Kidney (tissue), 13 donors: ENCODE measurements at regions not wholly inside any gene's neighbourhood (a gene's known extent, or its start where the extent isn't known, plus 50 kb on each side); places are given as distances from the start of the nearest gene placed in this dataset.

Experiments
- DNase-seq, 5 donors: peaks; one replicate each; pipeline ENCODE4 v3.0.0-alpha.2; 2013 to 2020
- FAIRE-seq: peaks from 2 replicates; lab custom pipeline; 2012; peaks lifted over from hg19 to GRCh38; lab: Jason Lieb, UNC
- H3K27ac ChIP-seq, 2 donors: one replicate each; pipeline ENCODE4 v1.7.0; 2013; ENCODE audit warnings: low read depth in 2 of 2, low read length in 2 of 2, inconsistent platforms in 1 of 2
- H3K27me3 ChIP-seq: one replicate; pipeline ENCODE4 v1.7.1; 2013; ENCODE audit warnings: low read length, inconsistent platforms; ENCODE audit not compliant: control insufficient read depth, insufficient read depth
- H3K36me3 ChIP-seq, 3 donors: one replicate each; pipeline versions ENCODE4 v1.7.0 to v1.7.1; 2013; ENCODE audit warnings: low read length in 3 of 3, control low read depth in 1 of 3, inconsistent platforms in 1 of 3; ENCODE audit not compliant: insufficient read depth in 3 of 3, control insufficient read depth in 2 of 3
- H3K4me1 ChIP-seq, 3 donors: one replicate each; pipeline versions ENCODE4 v1.7.0 to v1.7.1; 2013; ENCODE audit warnings: low read length in 3 of 3, inconsistent platforms in 1 of 3, low read depth in 1 of 3; ENCODE audit not compliant: control insufficient read depth in 2 of 3, insufficient read depth in 2 of 3
- H3K4me3 ChIP-seq, 3 donors: one replicate each; pipeline versions ENCODE4 v1.7.0 to v1.8.1; 2013; ENCODE audit warnings: low read length in 3 of 3, control low read depth in 1 of 3, inconsistent platforms in 1 of 3
- H3K9ac ChIP-seq, 3 donors: one replicate each; pipeline versions ENCODE4 v1.7.0 to v1.7.1; 2013; ENCODE audit warnings: low read length in 3 of 3, control low read depth in 1 of 3, inconsistent platforms in 1 of 3
- H3K9me3 ChIP-seq, 3 donors: one replicate each; pipeline versions ENCODE4 v1.7.0 to v1.7.1; 2013; ENCODE audit warnings: low read length in 3 of 3, control low read depth in 1 of 3, inconsistent platforms in 1 of 3; ENCODE audit not compliant: control insufficient read depth in 2 of 3, insufficient read depth in 1 of 3
- intact Hi-C: fragments of 100-400 bp; cut with DNase I; formaldehyde crosslinking; loops from one replicate; pipeline ENCODE4 v1.11.1; 2022
- TF ChIP-seq, protein P1 (sequence below): IDR thresholded peaks from 3 replicates; pipeline ENCODE4 v1.5.1; 2012; ENCODE audit warnings: mild to moderate bottlenecking, moderate library complexity, borderline replicate concordance; ENCODE audit not compliant: insufficient read depth; ENCODE audit errors: extremely low read depth
- donor health status: control.
- donor health status: control.
- donor health status: control.
- donor health status: control.
- donor health status: control.
- donor health status: DM: yes; HTN: yes; CAD: no.
- donor health status: Normal renal cell carcinoma (clear cell type).

DNA sequence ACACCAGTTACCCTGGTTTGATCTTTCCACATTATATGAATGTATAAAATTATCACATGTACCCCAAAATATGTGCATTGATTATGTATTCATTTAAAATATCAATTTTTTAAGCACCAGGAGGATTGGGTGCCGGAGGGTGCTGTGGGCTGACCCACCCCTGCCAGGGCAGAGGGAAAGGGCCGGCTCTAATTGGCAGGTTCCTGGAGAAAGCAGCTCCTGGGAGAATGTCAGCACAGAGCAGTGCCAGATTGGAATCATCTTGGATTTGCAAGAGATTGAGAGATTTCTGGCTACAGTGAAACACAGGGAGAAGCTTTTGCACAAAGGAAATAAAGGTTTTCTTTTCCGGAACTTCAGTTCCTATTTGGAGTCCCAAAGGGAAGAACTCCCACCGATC is 264.4 kb upstream of the TCERG1L start:
- DNase-seq (peak in 1 of 5 donors; percentile 7), FAIRE-seq (no peak)
- H3K27me3 ChIP-seq: no peaks in the 10 kb centered on the region
- H3K36me3 ChIP-seq: no peaks in the 10 kb centered on the region
- TF ChIP-seq, protein P1, sequence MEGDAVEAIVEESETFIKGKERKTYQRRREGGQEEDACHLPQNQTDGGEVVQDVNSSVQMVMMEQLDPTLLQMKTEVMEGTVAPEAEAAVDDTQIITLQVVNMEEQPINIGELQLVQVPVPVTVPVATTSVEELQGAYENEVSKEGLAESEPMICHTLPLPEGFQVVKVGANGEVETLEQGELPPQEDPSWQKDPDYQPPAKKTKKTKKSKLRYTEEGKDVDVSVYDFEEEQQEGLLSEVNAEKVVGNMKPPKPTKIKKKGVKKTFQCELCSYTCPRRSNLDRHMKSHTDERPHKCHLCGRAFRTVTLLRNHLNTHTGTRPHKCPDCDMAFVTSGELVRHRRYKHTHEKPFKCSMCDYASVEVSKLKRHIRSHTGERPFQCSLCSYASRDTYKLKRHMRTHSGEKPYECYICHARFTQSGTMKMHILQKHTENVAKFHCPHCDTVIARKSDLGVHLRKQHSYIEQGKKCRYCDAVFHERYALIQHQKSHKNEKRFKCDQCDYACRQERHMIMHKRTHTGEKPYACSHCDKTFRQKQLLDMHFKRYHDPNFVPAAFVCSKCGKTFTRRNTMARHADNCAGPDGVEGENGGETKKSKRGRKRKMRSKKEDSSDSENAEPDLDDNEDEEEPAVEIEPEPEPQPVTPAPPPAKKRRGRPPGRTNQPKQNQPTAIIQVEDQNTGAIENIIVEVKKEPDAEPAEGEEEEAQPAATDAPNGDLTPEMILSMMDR: no peak
- H3K9ac ChIP-seq: no peak overlapping the region
- intact Hi-C loops: no loop called here
- H3K4me3 ChIP-seq: no peak overlapping the region
- H3K9me3 ChIP-seq: no peaks in the 10 kb centered on the region
- H3K4me1 ChIP-seq: no peaks in the 10 kb centered on the region
- H3K27ac ChIP-seq: no peak overlapping the region

DNA sequence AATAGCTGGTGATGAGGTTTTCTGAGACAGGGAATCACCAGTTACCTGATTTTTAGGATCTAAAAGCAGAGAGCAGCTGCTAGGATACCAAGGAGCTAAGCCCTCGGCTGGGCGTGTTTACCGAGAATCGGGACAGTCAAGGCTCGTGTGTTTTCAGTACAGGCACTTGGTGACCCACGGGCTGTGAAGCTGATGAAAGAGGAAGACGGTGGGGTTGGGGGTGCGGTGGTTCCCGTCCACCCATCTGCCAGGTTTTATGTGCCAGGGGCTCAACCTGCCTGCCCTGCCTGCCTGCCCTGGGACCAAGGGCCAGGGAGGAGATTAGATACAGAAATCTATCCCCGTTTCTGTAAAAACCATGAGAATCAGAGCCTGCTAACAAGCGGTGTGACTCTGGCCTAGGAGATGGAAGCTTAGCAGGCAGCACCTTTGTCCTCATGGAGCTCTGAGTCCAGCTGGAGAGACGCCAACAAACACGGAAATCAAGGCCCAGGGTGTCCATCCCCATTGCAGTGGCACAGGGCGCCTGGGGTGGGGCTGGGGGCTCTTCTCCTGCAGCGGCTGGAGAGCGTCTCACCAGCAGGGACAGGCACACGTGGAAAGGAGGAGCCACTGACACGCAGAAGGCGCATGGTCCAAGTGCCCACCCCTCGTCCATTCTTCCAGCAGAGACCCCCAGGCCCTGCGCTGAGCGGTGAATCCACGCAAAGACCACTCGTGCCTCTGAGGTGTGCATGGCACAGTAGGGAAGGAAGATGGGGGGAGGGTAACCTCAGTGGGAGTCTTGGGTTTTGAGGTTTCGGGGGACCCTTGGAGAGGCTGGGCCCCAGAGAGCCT is 265.0 kb upstream of the TCERG1L start:
- intact Hi-C loops: no loop called here
- no peaks in the 10 kb centered on the region for H3K9me3 ChIP-seq

DNA sequence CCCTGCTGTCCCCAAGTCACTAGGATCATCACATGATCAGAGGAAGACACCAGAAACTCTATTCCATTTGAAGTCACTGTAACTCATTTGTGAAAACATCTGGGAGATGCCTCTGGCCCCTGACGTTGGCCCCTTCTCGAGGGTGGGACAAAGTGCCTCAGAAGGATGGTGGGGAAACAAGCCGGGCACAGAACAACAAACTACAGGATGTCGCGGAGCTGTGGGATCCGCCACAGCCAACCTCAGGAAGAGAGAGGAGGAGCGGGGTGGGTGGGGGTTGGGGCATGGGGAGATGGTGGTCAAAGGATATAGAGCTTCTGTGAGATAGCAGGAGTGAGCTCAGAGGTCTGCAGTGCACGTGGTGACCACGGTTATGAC is 265.6 kb upstream of the TCERG1L start:
- H3K27ac ChIP-seq: no peak overlapping the region
- TF ChIP-seq, protein P1: no peak
- FAIRE-seq (no peak), DNase-seq (peak in 1 of 5 donors; percentile 6)
- no peak overlapping the region for H3K9ac ChIP-seq
- H3K4me3 ChIP-seq: no peak overlapping the region
- intact Hi-C loops: no loop called here
- no peaks in the 10 kb centered on the region for H3K9me3 ChIP-seq
- H3K4me1 ChIP-seq: no peaks in the 10 kb centered on the region
- no peaks in the 10 kb centered on the region for H3K36me3 ChIP-seq
- no peaks in the 10 kb centered on the region for H3K27me3 ChIP-seq

More for the DNA sequence above, 265.0 kb upstream of the TCERG1L start:
- Histone ChIP-seq H3K36me3 (no peaks in the 10 kb centered on the region), H3K4me1 (no peaks in the 10 kb centered on the region), H3K27me3 (no peaks in the 10 kb centered on the region), H3K27ac (no peak overlapping the region), H3K4me3 (no peak overlapping the region), H3K9ac (no peak overlapping the region)
- TF ChIP-seq, protein P1: no peak
- FAIRE-seq: no peak
- peak in 1 of 5 donors; percentile 3 for DNase-seq
